ENCODE measurements at regions not wholly inside any gene's neighbourhood (a gene's known extent, or its start where the extent isn't known, plus 50 kb on each side); places are given as distances from the start of the nearest gene placed in this dataset.

DNA sequence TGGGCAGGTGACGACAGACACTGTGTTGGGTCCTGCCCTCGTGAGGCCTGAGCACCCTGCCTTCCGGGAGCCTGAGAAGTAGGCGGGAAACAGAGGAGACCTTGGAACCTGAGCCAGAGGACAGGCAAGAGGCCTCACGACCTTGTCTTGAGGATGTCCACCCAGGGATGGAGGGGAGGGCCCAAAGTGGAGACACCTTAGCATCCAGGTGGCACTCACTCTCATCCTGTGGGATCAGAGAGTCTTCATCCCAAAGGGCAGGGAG, 347.2 kb downstream of the NPHP4 start:
- no peak overlapping the region for H3K4me2 ChIP-seq (ENCODE audit: insufficient read depth, low read length)
- H3K9me3 ChIP-seq (ENCODE audit: insufficient read depth, low read length, severe bottlenecking): no peaks in the 10 kb centered on the region
- DNase-seq (no peak), ATAC-seq (ENCODE audit: insufficient read depth, low read depth) (no peak)
- no peak overlapping the region for H3K27ac ChIP-seq (ENCODE audit: low read length)
- no peaks in the 10 kb centered on the region for H3K36me3 ChIP-seq (ENCODE audit: insufficient read depth, low read length)
- H2AFZ ChIP-seq (ENCODE audit: low read depth, low read length): no peak overlapping the region
- TF ChIP-seq, protein P1, sequence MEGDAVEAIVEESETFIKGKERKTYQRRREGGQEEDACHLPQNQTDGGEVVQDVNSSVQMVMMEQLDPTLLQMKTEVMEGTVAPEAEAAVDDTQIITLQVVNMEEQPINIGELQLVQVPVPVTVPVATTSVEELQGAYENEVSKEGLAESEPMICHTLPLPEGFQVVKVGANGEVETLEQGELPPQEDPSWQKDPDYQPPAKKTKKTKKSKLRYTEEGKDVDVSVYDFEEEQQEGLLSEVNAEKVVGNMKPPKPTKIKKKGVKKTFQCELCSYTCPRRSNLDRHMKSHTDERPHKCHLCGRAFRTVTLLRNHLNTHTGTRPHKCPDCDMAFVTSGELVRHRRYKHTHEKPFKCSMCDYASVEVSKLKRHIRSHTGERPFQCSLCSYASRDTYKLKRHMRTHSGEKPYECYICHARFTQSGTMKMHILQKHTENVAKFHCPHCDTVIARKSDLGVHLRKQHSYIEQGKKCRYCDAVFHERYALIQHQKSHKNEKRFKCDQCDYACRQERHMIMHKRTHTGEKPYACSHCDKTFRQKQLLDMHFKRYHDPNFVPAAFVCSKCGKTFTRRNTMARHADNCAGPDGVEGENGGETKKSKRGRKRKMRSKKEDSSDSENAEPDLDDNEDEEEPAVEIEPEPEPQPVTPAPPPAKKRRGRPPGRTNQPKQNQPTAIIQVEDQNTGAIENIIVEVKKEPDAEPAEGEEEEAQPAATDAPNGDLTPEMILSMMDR (IDR thresholded peaks at IDR 0.05; ENCODE audit: borderline replicate concordance, extremely low read depth, low read length, poor library complexity, severe bottlenecking): no peak
- no peak for TF ChIP-seq EZH2 (IDR thresholded peaks at IDR 0.05; ENCODE audit: borderline replicate concordance, low read depth, low read length, severe bottlenecking)
- no peak overlapping the region for H3K4me3 ChIP-seq (ENCODE audit: low read depth in 1 of 2, low read length in 2 of 2)
- no peaks in the 10 kb centered on the region for H3K4me1 ChIP-seq (ENCODE audit: insufficient read depth, low read length)
- H3K9ac ChIP-seq (ENCODE audit: low read depth, low read length): no peak overlapping the region
- H3K79me2 ChIP-seq (ENCODE audit: insufficient read depth, low read length): no peaks in the 10 kb centered on the region
- H4K20me1 ChIP-seq (ENCODE audit: insufficient read depth, low read length): no peaks in the 10 kb centered on the region; the same call in 1 of the 2 replicates
- no peaks in the 10 kb centered on the region for H3K27me3 ChIP-seq (ENCODE audit: insufficient read depth, low read length, poor library complexity)

DNA sequence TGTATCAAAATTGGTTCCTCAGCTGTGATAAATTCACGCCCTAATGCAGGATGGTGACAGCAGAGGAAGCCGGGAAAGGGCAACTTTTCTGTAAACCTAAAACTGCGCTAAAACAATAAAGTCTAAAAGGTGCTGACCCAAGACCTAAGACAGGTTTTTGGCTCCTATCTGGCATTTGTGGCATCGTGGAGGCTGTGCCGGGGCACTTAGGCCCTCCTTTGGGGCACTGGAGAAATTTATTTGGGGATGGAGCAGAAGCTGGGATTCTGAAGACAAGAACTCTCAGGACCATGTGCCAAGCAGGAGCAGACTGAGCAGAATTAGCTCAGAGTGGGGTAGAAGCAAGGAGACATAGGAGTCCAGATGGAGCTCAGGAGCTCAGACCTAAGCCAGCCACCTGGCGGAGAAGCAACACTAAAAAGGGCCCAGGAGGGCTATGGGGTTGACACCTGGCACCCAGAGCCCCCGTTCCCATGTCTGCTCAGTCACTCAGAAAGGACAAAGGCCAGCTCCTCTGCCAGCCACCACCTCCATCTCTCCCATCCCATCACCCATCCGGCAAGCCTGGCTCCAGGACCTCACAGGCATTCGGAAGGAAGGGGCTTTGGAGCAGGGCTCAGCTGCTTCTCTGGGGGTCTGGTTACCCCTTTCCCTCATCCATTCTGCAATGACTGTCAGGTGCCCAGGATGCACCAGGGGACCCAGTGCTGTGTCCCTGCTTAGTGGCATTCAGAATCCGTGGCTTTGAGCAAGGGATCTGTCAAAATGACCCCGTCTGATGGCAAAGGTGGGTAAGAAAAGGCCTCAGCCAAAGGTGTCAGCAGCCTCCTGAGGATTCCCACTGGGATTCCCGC, 347.7 kb downstream of the NPHP4 start:
- no peak overlapping the region for H3K9ac ChIP-seq (ENCODE audit: low read depth, low read length)
- H3K36me3 ChIP-seq (ENCODE audit: insufficient read depth, low read length): no peaks in the 10 kb centered on the region
- no peak overlapping the region for H3K4me2 ChIP-seq (ENCODE audit: insufficient read depth, low read length)
- no peak for ATAC-seq (ENCODE audit: insufficient read depth, low read depth)
- TF ChIP-seq, protein P1 (IDR thresholded peaks at IDR 0.05; ENCODE audit: borderline replicate concordance, extremely low read depth, low read length, poor library complexity, severe bottlenecking): no peak
- no peak for TF ChIP-seq EZH2 (IDR thresholded peaks at IDR 0.05; ENCODE audit: borderline replicate concordance, low read depth, low read length, severe bottlenecking)
- H3K27me3 ChIP-seq (ENCODE audit: insufficient read depth, low read length, poor library complexity): no peaks in the 10 kb centered on the region
- H3K9me3 ChIP-seq (ENCODE audit: insufficient read depth, low read length, severe bottlenecking): no peaks in the 10 kb centered on the region
- H4K20me1 ChIP-seq (ENCODE audit: insufficient read depth, low read length): no peaks in the 10 kb centered on the region; the same call in 1 of the 2 replicates
- no peak overlapping the region for H3K27ac ChIP-seq (ENCODE audit: low read length)
- no peaks in the 10 kb centered on the region for H3K79me2 ChIP-seq (ENCODE audit: insufficient read depth, low read length)
- no peak overlapping the region for H2AFZ ChIP-seq (ENCODE audit: low read depth, low read length)
- no peaks in the 10 kb centered on the region for H3K4me1 ChIP-seq (ENCODE audit: insufficient read depth, low read length)
- no peak for DNase-seq
- no peak overlapping the region for H3K4me3 ChIP-seq (ENCODE audit: low read depth in 1 of 2, low read length in 2 of 2)

DNA sequence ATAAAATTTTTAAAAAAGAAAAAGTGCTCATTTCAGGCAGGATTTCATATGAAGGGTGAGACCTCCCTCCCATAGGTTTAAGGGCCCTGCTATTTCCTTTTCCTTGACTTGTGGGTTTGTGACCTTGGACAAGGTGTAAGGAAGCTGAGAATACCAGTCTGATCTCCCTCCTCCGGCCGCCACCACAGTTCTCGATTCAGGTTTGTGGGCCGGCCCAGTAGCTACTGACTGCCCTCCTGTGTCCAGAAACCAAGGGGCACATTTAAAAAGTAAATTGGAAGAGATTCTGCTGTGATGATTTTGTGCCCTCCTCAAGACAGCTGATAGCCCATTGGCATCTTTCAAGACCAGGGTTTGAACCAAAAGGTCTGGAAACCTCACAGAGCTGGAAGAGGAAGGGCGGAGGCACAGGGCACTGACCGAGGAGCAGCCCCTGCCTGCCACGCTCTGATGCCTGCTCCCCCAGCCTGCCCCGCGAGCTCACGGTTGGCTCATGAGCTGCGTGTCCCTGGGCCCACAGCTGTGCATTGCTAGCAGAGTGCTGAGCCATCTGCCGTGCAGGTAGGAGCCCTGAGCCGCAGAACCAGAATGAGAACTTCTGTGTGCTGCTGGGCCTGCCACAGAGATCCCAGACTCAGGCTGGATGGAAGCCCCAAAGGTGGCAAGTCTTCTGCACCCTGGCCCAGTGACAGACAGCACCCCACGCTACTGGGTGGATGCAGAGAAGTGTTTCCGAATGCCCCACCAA, 348.7 kb downstream of the NPHP4 start:
- Histone ChIP-seq H3K9me3 (ENCODE audit: insufficient read depth, low read length, severe bottlenecking) (no peaks in the 10 kb centered on the region), H4K20me1 (ENCODE audit: insufficient read depth, low read length) (no peaks in the 10 kb centered on the region; the same call in 1 of the 2 replicates), H3K79me2 (ENCODE audit: insufficient read depth, low read length) (no peaks in the 10 kb centered on the region), H2AFZ (ENCODE audit: low read depth, low read length) (no peak overlapping the region), H3K9ac (ENCODE audit: low read depth, low read length) (no peak overlapping the region), H3K27ac (ENCODE audit: low read length) (no peak overlapping the region), H3K4me3 (ENCODE audit: low read depth in 1 of 2, low read length in 2 of 2) (no peak overlapping the region), H3K4me2 (ENCODE audit: insufficient read depth, low read length) (no peak overlapping the region), H3K36me3 (ENCODE audit: insufficient read depth, low read length) (no peaks in the 10 kb centered on the region), H3K27me3 (ENCODE audit: insufficient read depth, low read length, poor library complexity) (no peaks in the 10 kb centered on the region), H3K4me1 (ENCODE audit: insufficient read depth, low read length) (no peaks in the 10 kb centered on the region)
- ATAC-seq (ENCODE audit: insufficient read depth, low read depth): no peak
- TF ChIP-seq EZH2 (IDR thresholded peaks at IDR 0.05; ENCODE audit: borderline replicate concordance, low read depth, low read length, severe bottlenecking): no peak
- TF ChIP-seq, protein P1 (IDR thresholded peaks at IDR 0.05; ENCODE audit: borderline replicate concordance, extremely low read depth, low read length, poor library complexity, severe bottlenecking): no peak
- DNase-seq: no peak
